ENCODE measurements at regions not wholly inside any gene's neighbourhood (a gene's known extent, or its start where the extent isn't known, plus 50 kb on each side); places are given as distances from the start of the nearest gene placed in this dataset.

DNA sequence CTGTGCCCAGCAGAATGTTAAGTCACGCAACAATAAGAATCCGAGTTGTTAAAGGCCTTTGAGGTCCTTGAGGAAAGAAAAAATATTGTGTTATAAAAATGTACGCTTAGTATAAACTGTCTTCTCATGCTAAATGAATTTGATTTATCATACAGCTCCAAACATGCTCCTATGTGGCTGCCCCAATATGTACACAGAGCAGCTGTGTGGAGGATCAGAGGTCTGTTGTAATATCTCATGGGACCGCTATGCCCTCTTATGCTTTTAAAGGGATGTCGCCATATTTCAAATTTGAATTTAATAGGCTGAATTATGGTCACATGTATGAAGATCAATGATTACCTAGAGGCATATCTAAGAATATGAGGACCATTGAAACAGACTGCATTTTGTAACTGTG, 90.2 kb downstream of the SLC5A7 start:
- Mint-ChIP-seq H3K27ac (peak overlapping the region in 1 of 3 experiments; percentile 17), H3K4me1 (peaks cover 28% of the 10 kb centered on the region), H3K27me3 (ENCODE audit: low read depth) (peaks cover 5% of the 10 kb centered on the region), H3K4me3 (no peak overlapping the region), H3K9me3 (peaks cover 10% of the 10 kb centered on the region), H3K36me3 (ENCODE audit: low read depth) (peaks cover 3% of the 10 kb centered on the region)
- TF ChIP-seq, protein P1, sequence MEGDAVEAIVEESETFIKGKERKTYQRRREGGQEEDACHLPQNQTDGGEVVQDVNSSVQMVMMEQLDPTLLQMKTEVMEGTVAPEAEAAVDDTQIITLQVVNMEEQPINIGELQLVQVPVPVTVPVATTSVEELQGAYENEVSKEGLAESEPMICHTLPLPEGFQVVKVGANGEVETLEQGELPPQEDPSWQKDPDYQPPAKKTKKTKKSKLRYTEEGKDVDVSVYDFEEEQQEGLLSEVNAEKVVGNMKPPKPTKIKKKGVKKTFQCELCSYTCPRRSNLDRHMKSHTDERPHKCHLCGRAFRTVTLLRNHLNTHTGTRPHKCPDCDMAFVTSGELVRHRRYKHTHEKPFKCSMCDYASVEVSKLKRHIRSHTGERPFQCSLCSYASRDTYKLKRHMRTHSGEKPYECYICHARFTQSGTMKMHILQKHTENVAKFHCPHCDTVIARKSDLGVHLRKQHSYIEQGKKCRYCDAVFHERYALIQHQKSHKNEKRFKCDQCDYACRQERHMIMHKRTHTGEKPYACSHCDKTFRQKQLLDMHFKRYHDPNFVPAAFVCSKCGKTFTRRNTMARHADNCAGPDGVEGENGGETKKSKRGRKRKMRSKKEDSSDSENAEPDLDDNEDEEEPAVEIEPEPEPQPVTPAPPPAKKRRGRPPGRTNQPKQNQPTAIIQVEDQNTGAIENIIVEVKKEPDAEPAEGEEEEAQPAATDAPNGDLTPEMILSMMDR (IDR thresholded peaks at IDR 0.05; ENCODE audit: unreplicated experiment in 3 of 3), result no peak

DNA sequence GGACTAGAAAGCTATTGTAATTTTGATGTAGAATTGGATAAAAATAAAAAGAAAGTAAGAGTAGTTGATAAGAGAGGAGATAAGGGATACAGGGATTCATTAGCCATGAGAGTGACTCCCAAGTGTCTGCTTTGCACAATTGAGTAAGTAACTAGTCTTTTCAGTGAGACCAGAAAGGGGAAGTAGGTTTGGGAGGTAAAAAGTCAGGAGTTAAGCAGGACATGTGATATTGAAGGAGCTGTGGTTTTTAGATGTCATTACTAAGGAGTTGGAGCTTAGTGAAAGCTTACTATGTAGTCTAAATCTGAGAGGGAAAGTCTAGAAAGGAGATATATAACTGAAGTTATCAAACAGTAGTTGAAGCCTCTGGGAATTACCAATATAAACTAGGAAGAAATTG, 93.4 kb downstream of the SLC5A7 start:
- peaks cover 14% of the 10 kb centered on the region for H3K9me3 Mint-ChIP-seq
- H3K27me3 Mint-ChIP-seq (ENCODE audit: low read depth), result peaks cover under 1% of the 10 kb centered on the region
- TF ChIP-seq, protein P1 (IDR thresholded peaks at IDR 0.05; ENCODE audit: unreplicated experiment in 3 of 3), result no peak
- H3K4me3 Mint-ChIP-seq, result no peak overlapping the region
- peaks cover 10% of the 10 kb centered on the region for H3K4me1 Mint-ChIP-seq
- H3K27ac Mint-ChIP-seq, result no peak overlapping the region
- H3K36me3 Mint-ChIP-seq (ENCODE audit: low read depth), result peaks cover 3% of the 10 kb centered on the region

DNA sequence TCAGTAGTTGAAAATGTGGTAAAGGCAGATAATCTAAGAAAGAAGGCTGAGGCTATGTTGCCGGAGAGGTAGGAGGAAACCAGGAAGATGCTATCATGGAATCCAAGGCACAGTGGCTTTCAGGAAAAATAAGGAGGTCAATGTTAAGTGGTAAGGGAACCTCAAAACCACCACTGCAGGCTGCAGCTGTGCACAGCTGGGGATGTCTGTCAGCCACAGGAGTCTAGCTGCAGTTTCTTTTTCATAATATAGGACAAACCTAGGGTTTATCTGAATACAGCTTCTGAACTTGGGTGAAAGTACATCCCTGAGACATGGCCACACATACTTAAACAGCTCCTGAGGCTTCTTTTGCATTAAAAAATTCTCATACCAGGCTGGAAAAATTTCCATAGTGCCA, 93.9 kb downstream of the SLC5A7 start:
- Mint-ChIP-seq H3K4me1 (peaks cover 6% of the 10 kb centered on the region), H3K36me3 (ENCODE audit: low read depth) (peaks cover 3% of the 10 kb centered on the region), H3K27me3 (ENCODE audit: low read depth) (no peaks in the 10 kb centered on the region), H3K27ac (no peak overlapping the region), H3K9me3 (peaks cover 14% of the 10 kb centered on the region), H3K4me3 (no peak overlapping the region)
- TF ChIP-seq, protein P1 (IDR thresholded peaks at IDR 0.05; ENCODE audit: unreplicated experiment in 3 of 3), result no peak

DNA sequence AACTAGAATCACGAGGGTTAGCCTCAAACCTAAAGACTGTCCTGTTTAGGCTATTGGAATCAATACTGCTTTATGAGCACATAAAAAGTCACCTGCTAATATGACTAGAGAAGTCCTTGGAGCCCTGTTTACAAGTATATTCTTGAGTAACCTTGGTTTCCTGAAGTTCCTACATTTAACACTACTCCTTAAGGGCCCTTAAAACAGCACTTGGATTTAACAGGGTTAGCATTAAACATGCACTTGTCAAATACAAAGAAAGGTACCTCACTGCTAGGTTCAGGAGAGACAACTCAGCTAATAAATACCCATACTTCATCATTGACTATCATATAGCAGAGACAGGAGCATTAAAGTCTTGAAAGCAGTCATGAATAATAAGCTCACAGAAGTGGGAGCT, 96.7 kb downstream of the SLC5A7 start:
- Mint-ChIP-seq H3K4me1 (no peaks in the 10 kb centered on the region), H3K36me3 (ENCODE audit: low read depth) (peaks cover 4% of the 10 kb centered on the region)

DNA sequence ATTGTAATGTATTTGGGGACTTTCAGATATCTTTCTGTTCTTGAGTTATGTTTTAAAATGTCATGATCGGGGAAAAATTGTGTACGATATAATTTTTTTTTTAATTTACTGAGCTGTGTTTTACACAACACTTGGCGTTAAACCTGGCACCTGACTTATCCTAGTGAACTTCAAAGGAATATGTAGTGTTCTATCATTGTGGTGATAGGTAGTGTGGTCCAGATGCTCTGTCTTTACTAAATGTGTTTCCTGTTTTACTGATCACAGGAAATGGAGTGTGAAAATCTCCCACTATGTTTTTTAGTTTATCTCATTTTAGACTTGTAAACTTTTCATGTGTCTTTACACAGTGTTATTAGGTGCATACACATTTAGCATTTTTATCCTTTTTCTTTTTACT, 98.0 kb downstream of the SLC5A7 start:
- Mint-ChIP-seq H3K9me3 (peaks cover 20% of the 10 kb centered on the region), H3K4me3 (no peak overlapping the region), H3K27me3 (ENCODE audit: low read depth) (no peaks in the 10 kb centered on the region), H3K36me3 (ENCODE audit: low read depth) (peaks cover 9% of the 10 kb centered on the region), H3K27ac (no peak overlapping the region), H3K4me1 (no peaks in the 10 kb centered on the region)
- TF ChIP-seq, protein P1 (IDR thresholded peaks at IDR 0.05; ENCODE audit: unreplicated experiment in 3 of 3), result no peak

More for the DNA sequence above, 96.7 kb downstream of the SLC5A7 start:
- Mint-ChIP-seq H3K27ac (no peak overlapping the region), H3K27me3 (ENCODE audit: low read depth) (no peaks in the 10 kb centered on the region), H3K4me3 (no peak overlapping the region), H3K9me3 (peaks cover 14% of the 10 kb centered on the region)
- TF ChIP-seq, protein P1 (IDR thresholded peaks at IDR 0.05; ENCODE audit: unreplicated experiment in 3 of 3), result no peak

DNA sequence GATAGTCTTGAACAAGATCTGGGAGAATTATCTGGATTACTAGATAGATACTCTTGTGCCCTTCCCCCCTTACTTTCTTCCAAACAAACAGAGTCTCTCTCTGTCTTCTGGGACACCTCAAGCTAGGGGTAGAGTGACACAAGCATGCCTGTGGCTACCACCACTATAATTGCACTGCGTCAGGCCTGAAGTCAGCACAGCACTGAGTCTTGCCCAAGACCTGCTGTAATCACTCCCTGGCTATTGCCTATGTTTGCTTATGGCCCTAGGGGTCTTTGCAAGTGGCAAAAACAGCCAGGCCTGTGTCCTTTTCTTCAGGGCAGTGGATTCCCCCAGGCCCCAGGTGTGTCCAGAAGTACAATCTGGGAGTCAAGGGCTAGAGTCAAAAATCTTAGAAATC, 106.6 kb downstream of the SLC5A7 start:
- Mint-ChIP-seq H3K36me3 (ENCODE audit: low read depth) (peaks cover 10% of the 10 kb centered on the region), H3K4me3 (no peak overlapping the region), H3K9me3 (peaks cover 21% of the 10 kb centered on the region), H3K27ac (no peak overlapping the region), H3K4me1 (no peaks in the 10 kb centered on the region), H3K27me3 (ENCODE audit: low read depth) (no peaks in the 10 kb centered on the region)
- TF ChIP-seq, protein P1 (IDR thresholded peaks at IDR 0.05; ENCODE audit: unreplicated experiment in 3 of 3), result no peak
